ENCODE measurements at regions not wholly inside any gene's neighbourhood (a gene's known extent, or its start where the extent isn't known, plus 50 kb on each side); places are given as distances from the start of the nearest gene placed in this dataset.

- Histone ChIP-seq H3K36me3 (ENCODE audit: control insufficient read depth in 2 of 2, insufficient read depth in 2 of 2, low read length in 2 of 2) (no peaks in the 10 kb centered on the region), H3K4me1 (ENCODE audit: control insufficient read depth in 2 of 2, insufficient read depth in 2 of 2, low read length in 2 of 2) (peaks cover 1 to 2% of the 10 kb centered on the region in 2 donors), H3K4me3 (ENCODE audit: low read length in 2 of 2) (no peak overlapping the region), H3K9ac (ENCODE audit: low read depth in 1 of 2, low read length in 2 of 2) (no peak overlapping the region), H3K9me3 (ENCODE audit: control insufficient read depth in 2 of 2, low read length in 2 of 2) (no peaks in the 10 kb centered on the region), H3K27ac (ENCODE audit: low read depth in 2 of 2, low read length in 2 of 2) (no peak overlapping the region), H3K27me3 (ENCODE audit: control insufficient read depth in 2 of 2, insufficient read depth in 2 of 2, low read length in 2 of 2) (no peaks in the 10 kb centered on the region)
These were observed 94.3 kb downstream of the RIPK4 start for GRCh38 chr21:41672543-41672915.

GRCh38 chr21:41671859-41672542, 94.9 kb downstream of the RIPK4 start:
- Histone ChIP-seq H3K4me3 (ENCODE audit: low read length in 2 of 2) (no peak overlapping the region), H3K36me3 (ENCODE audit: control insufficient read depth in 2 of 2, insufficient read depth in 2 of 2, low read length in 2 of 2) (no peaks in the 10 kb centered on the region), H3K9me3 (ENCODE audit: control insufficient read depth in 2 of 2, low read length in 2 of 2) (no peaks in the 10 kb centered on the region), H3K9ac (ENCODE audit: low read depth in 1 of 2, low read length in 2 of 2) (no peak overlapping the region), H3K27me3 (ENCODE audit: control insufficient read depth in 2 of 2, insufficient read depth in 2 of 2, low read length in 2 of 2) (no peaks in the 10 kb centered on the region), H3K4me1 (ENCODE audit: control insufficient read depth in 2 of 2, insufficient read depth in 2 of 2, low read length in 2 of 2) (no peaks in the 10 kb centered on the region), H3K27ac (ENCODE audit: low read depth in 2 of 2, low read length in 2 of 2) (no peak overlapping the region)

- no peaks in the 10 kb centered on the region for H3K27me3 ChIP-seq (ENCODE audit: control insufficient read depth in 2 of 2, insufficient read depth in 2 of 2, low read length in 2 of 2)
- no peak overlapping the region for H3K9ac ChIP-seq (ENCODE audit: low read depth in 1 of 2, low read length in 2 of 2)
- no peak overlapping the region for H3K4me3 ChIP-seq (ENCODE audit: low read length in 2 of 2)
- no peak overlapping the region for H3K27ac ChIP-seq (ENCODE audit: low read depth in 2 of 2, low read length in 2 of 2)
- H3K9me3 ChIP-seq (ENCODE audit: control insufficient read depth in 2 of 2, low read length in 2 of 2): no peaks in the 10 kb centered on the region
- no peaks in the 10 kb centered on the region for H3K36me3 ChIP-seq (ENCODE audit: control insufficient read depth in 2 of 2, insufficient read depth in 2 of 2, low read length in 2 of 2)
- H3K4me1 ChIP-seq (ENCODE audit: control insufficient read depth in 2 of 2, insufficient read depth in 2 of 2, low read length in 2 of 2): no peaks in the 10 kb centered on the region
These were observed 95.6 kb downstream of the RIPK4 start for GRCh38 chr21:41671212-41671762.

GRCh38 chr21:41670056-41670805, 96.6 kb downstream of the RIPK4 start:
- no peaks in the 10 kb centered on the region for H3K9me3 ChIP-seq (ENCODE audit: control insufficient read depth in 2 of 2, low read length in 2 of 2)
- no peak overlapping the region for H3K27ac ChIP-seq (ENCODE audit: low read depth in 2 of 2, low read length in 2 of 2)
- no peaks in the 10 kb centered on the region for H3K36me3 ChIP-seq (ENCODE audit: control insufficient read depth in 2 of 2, insufficient read depth in 2 of 2, low read length in 2 of 2)
- no peak overlapping the region for H3K4me3 ChIP-seq (ENCODE audit: low read length in 2 of 2)
- no peaks in the 10 kb centered on the region for H3K27me3 ChIP-seq (ENCODE audit: control insufficient read depth in 2 of 2, insufficient read depth in 2 of 2, low read length in 2 of 2)
- peaks cover 0 to 3% of the 10 kb centered on the region in 2 donors for H3K4me1 ChIP-seq (ENCODE audit: control insufficient read depth in 2 of 2, insufficient read depth in 2 of 2, low read length in 2 of 2)
- H3K9ac ChIP-seq (ENCODE audit: low read depth in 1 of 2, low read length in 2 of 2): no peak overlapping the region

- H3K36me3 ChIP-seq (ENCODE audit: control insufficient read depth in 2 of 2, insufficient read depth in 2 of 2, low read length in 2 of 2): no peaks in the 10 kb centered on the region
- no peak overlapping the region for H3K4me3 ChIP-seq (ENCODE audit: low read length in 2 of 2)
- H3K27ac ChIP-seq (ENCODE audit: low read depth in 2 of 2, low read length in 2 of 2): no peak overlapping the region
- no peaks in the 10 kb centered on the region for H3K9me3 ChIP-seq (ENCODE audit: control insufficient read depth in 2 of 2, low read length in 2 of 2)
- H3K9ac ChIP-seq (ENCODE audit: low read depth in 1 of 2, low read length in 2 of 2): no peak overlapping the region
- H3K27me3 ChIP-seq (ENCODE audit: control insufficient read depth in 2 of 2, insufficient read depth in 2 of 2, low read length in 2 of 2): no peaks in the 10 kb centered on the region
- peaks cover 4 to 10% of the 10 kb centered on the region in 2 donors for H3K4me1 ChIP-seq (ENCODE audit: control insufficient read depth in 2 of 2, insufficient read depth in 2 of 2, low read length in 2 of 2)
These were observed 97.4 kb downstream of the RIPK4 start for GRCh38 chr21:41669533-41669830.

- Histone ChIP-seq H3K9ac (ENCODE audit: low read depth in 1 of 2, low read length in 2 of 2) (no peak overlapping the region), H3K27me3 (ENCODE audit: control insufficient read depth in 2 of 2, insufficient read depth in 2 of 2, low read length in 2 of 2) (no peaks in the 10 kb centered on the region), H3K36me3 (ENCODE audit: control insufficient read depth in 2 of 2, insufficient read depth in 2 of 2, low read length in 2 of 2) (no peaks in the 10 kb centered on the region), H3K27ac (ENCODE audit: low read depth in 2 of 2, low read length in 2 of 2) (no peak overlapping the region), H3K9me3 (ENCODE audit: control insufficient read depth in 2 of 2, low read length in 2 of 2) (no peaks in the 10 kb centered on the region), H3K4me3 (ENCODE audit: low read length in 2 of 2) (no peak overlapping the region), H3K4me1 (ENCODE audit: control insufficient read depth in 2 of 2, insufficient read depth in 2 of 2, low read length in 2 of 2) (peaks cover 9 to 16% of the 10 kb centered on the region in 2 donors)
These were observed 97.9 kb downstream of the RIPK4 start for GRCh38 chr21:41668686-41669532.

GRCh38 chr21:41668051-41668541, 98.8 kb downstream of the RIPK4 start:
- H3K4me3 ChIP-seq (ENCODE audit: low read length in 2 of 2): no peak overlapping the region
- no peak overlapping the region for H3K9ac ChIP-seq (ENCODE audit: low read depth in 1 of 2, low read length in 2 of 2)
- H3K27me3 ChIP-seq (ENCODE audit: control insufficient read depth in 2 of 2, insufficient read depth in 2 of 2, low read length in 2 of 2): no peaks in the 10 kb centered on the region
- no peaks in the 10 kb centered on the region for H3K9me3 ChIP-seq (ENCODE audit: control insufficient read depth in 2 of 2, low read length in 2 of 2)
- H3K36me3 ChIP-seq (ENCODE audit: control insufficient read depth in 2 of 2, insufficient read depth in 2 of 2, low read length in 2 of 2): no peaks in the 10 kb centered on the region
- H3K27ac ChIP-seq (ENCODE audit: low read depth in 2 of 2, low read length in 2 of 2): no peak overlapping the region
- H3K4me1 ChIP-seq (ENCODE audit: control insufficient read depth in 2 of 2, insufficient read depth in 2 of 2, low read length in 2 of 2): peaks cover 10 to 19% of the 10 kb centered on the region in 2 donors

GRCh38 chr21:41667136-41667535, 99.7 kb downstream of the RIPK4 start:
- no peak overlapping the region for H3K9ac ChIP-seq (ENCODE audit: low read depth in 1 of 2, low read length in 2 of 2)
- peaks cover 10 to 19% of the 10 kb centered on the region in 2 donors for H3K4me1 ChIP-seq (ENCODE audit: control insufficient read depth in 2 of 2, insufficient read depth in 2 of 2, low read length in 2 of 2)
- no peak overlapping the region for H3K4me3 ChIP-seq (ENCODE audit: low read length in 2 of 2)
- no peaks in the 10 kb centered on the region for H3K36me3 ChIP-seq (ENCODE audit: control insufficient read depth in 2 of 2, insufficient read depth in 2 of 2, low read length in 2 of 2)
- no peaks in the 10 kb centered on the region for H3K9me3 ChIP-seq (ENCODE audit: control insufficient read depth in 2 of 2, low read length in 2 of 2)
- no peaks in the 10 kb centered on the region for H3K27me3 ChIP-seq (ENCODE audit: control insufficient read depth in 2 of 2, insufficient read depth in 2 of 2, low read length in 2 of 2)
- no peak overlapping the region for H3K27ac ChIP-seq (ENCODE audit: low read depth in 2 of 2, low read length in 2 of 2)

- Histone ChIP-seq H3K4me3 (ENCODE audit: low read length in 2 of 2) (no peak overlapping the region), H3K9ac (ENCODE audit: low read depth in 1 of 2, low read length in 2 of 2) (no peak overlapping the region), H3K27me3 (ENCODE audit: control insufficient read depth in 2 of 2, insufficient read depth in 2 of 2, low read length in 2 of 2) (no peaks in the 10 kb centered on the region), H3K27ac (ENCODE audit: low read depth in 2 of 2, low read length in 2 of 2) (no peak overlapping the region), H3K36me3 (ENCODE audit: control insufficient read depth in 2 of 2, insufficient read depth in 2 of 2, low read length in 2 of 2) (no peaks in the 10 kb centered on the region), H3K9me3 (ENCODE audit: control insufficient read depth in 2 of 2, low read length in 2 of 2) (no peaks in the 10 kb centered on the region), H3K4me1 (ENCODE audit: control insufficient read depth in 2 of 2, insufficient read depth in 2 of 2, low read length in 2 of 2) (peaks cover 10 to 19% of the 10 kb centered on the region in 2 donors)
These were observed 100.2 kb downstream of the RIPK4 start for GRCh38 chr21:41666641-41667081.

All from mucosa of rectum (tissue), 2 donors.